GM23338 (cell line): ENCODE measurements at regions not wholly inside any gene's neighbourhood (a gene's known extent, or its start where the extent isn't known, plus 50 kb on each side); places are given as distances from the start of the nearest gene placed in this dataset.

Experiments
- ATAC-seq: fragments of 200-7000 bp; cut with Tn5 transposase; 3 replicates; pipeline ENCODE4 v1.9.1; 2020
- DNase-seq: peaks from one replicate; pipeline ENCODE4 v3.0.0-alpha.2; 2015; ENCODE audit warnings: low spot score
- H2AFZ ChIP-seq: fragments of 200-600 bp; sonication (generic); 2 replicates; pipeline ENCODE4 v1.8.0; 2016; ENCODE audit warnings: antibody characterized with exemption, mild to moderate bottlenecking, moderate library complexity
- H3F3A ChIP-seq: fragments of 200-600 bp; sonication (generic); replicated peaks from 2 replicates; pipeline ENCODE4 v1.8.0; 2017; ENCODE audit warnings: antibody characterized with exemption, mixed run types, low read depth
- H3K27ac ChIP-seq: fragments of 200-600 bp; sonication (generic); 2 replicates; pipeline ENCODE4 v1.6.1; 2016; ENCODE audit warnings: low read depth
- H3K27me3 ChIP-seq: fragments of 200-600 bp; sonication (generic); 2 replicates; pipeline ENCODE4 v1.8.0; 2016; ENCODE audit warnings: mild to moderate bottlenecking, mixed run types, moderate library complexity; ENCODE audit not compliant: insufficient read depth
- H3K36me3 ChIP-seq: fragments of 200-600 bp; sonication (generic); 2 replicates; pipeline ENCODE4 v1.8.0; 2016; ENCODE audit warnings: mild to moderate bottlenecking; ENCODE audit not compliant: insufficient read depth
- H3K4me1 ChIP-seq: fragments of 200-600 bp; sonication (generic); 2 replicates; pipeline ENCODE4 v1.8.0; 2016; ENCODE audit warnings: mild to moderate bottlenecking, moderate library complexity; ENCODE audit not compliant: insufficient read depth
- H3K4me2 ChIP-seq: fragments of 200-600 bp; sonication (generic); 2 replicates; pipeline ENCODE4 v1.7.1; 2017; ENCODE audit warnings: mixed run types
- H3K4me3 ChIP-seq: fragments of 200-600 bp; sonication (generic); 2 replicates; pipeline ENCODE4 v1.6.1; 2016; ENCODE audit warnings: mixed run types
- H3K79me2 ChIP-seq: fragments of 200-600 bp; sonication (generic); replicated peaks from 2 replicates; pipeline ENCODE4 v1.8.0; 2017; ENCODE audit warnings: mild to moderate bottlenecking; ENCODE audit not compliant: insufficient read depth
- H3K9me2 ChIP-seq: fragments of 200-600 bp; sonication (generic); 2 replicates; pipeline ENCODE4 v1.8.0; 2017; ENCODE audit not compliant: insufficient read depth
- H4K20me1 ChIP-seq: fragments of 200-600 bp; sonication (generic); replicated peaks from 2 replicates; pipeline ENCODE4 v1.8.0; 2017; ENCODE audit warnings: mild to moderate bottlenecking; ENCODE audit not compliant: insufficient read depth
- H3K27ac Mint-ChIP-seq: 2 replicates; pipeline ENCODE4 v1.8.0; 2020; ENCODE audit warnings: inconsistent platforms, mild to moderate bottlenecking, moderate library complexity, mixed read lengths
- H3K27me3 Mint-ChIP-seq: 3 replicates; pipeline ENCODE4 v1.8.0; 2022; ENCODE audit warnings: low read depth, mild to moderate bottlenecking, moderate library complexity, mixed read lengths, inconsistent platforms; ENCODE audit not compliant: insufficient read depth, poor library complexity
- H3K36me3 Mint-ChIP-seq: 3 replicates; pipeline ENCODE4 v1.8.0; 2021; ENCODE audit warnings: low read depth, mild to moderate bottlenecking, inconsistent platforms, moderate library complexity, mixed read lengths
- H3K4me1 Mint-ChIP-seq: 3 replicates; pipeline ENCODE4 v1.8.0; 2020; ENCODE audit warnings: mild to moderate bottlenecking, inconsistent platforms, mixed read lengths
- H3K4me3 Mint-ChIP-seq: 3 replicates; pipeline ENCODE4 v1.8.0; 2021; ENCODE audit warnings: moderate library complexity, mild to moderate bottlenecking, inconsistent platforms, mixed read lengths
- H3K9me3 Mint-ChIP-seq: 3 replicates; pipeline ENCODE4 v1.8.0; 2020; ENCODE audit warnings: moderate library complexity, mild to moderate bottlenecking, inconsistent platforms, mixed read lengths
- CREB1 ChIP-seq: fragments of 250-450 bp; sonication (Bioruptor Pico); IDR thresholded peaks from 2 replicates; pipeline ENCODE4 v1.5.0; 2020; ENCODE audit warnings: low read depth, mild to moderate bottlenecking, moderate library complexity
- CTCF ChIP-seq, 2 experiments: fragments of 200-600 bp in 1 of 2; sonication (generic) in 1 of 2; conservative IDR thresholded peaks; 2 replicates each; pipeline versions ENCODE4 v1.5.1 to v1.6.1; 2016 to 2017; ENCODE audit warnings: antibody characterized with exemption in 2 of 2, low read depth in 2 of 2, mild to moderate bottlenecking in 2 of 2, moderate library complexity in 1 of 2
- EZH2 ChIP-seq: fragments of 200-600 bp; sonication (generic); IDR thresholded peaks from one replicate; pipeline ENCODE4 v1.8.0; 2017; ENCODE audit warnings: antibody characterized with exemption, mild to moderate bottlenecking, low read depth; ENCODE audit not compliant: unreplicated experiment
- NANOG ChIP-seq: IDR thresholded peaks from 2 replicates; pipeline ENCODE4 v1.6.1; 2016; ENCODE audit warnings: antibody characterized with exemption, borderline replicate concordance
- POLR2AphosphoS5 ChIP-seq: IDR thresholded peaks from 2 replicates; pipeline ENCODE4 v1.6.1; 2016; ENCODE audit warnings: antibody characterized with exemption, low read depth
- REST ChIP-seq: IDR thresholded peaks from one replicate; pipeline ENCODE4 v1.6.1; 2018; ENCODE audit warnings: antibody characterized with exemption; ENCODE audit not compliant: unreplicated experiment
- STAT1 ChIP-seq: IDR thresholded peaks from one replicate; pipeline ENCODE4 v1.6.1; 2016; ENCODE audit warnings: antibody characterized with exemption; ENCODE audit not compliant: unreplicated experiment
- ZNF114 ChIP-seq: fragments of 250-450 bp; sonication (Bioruptor Pico); IDR thresholded peaks from 2 replicates; pipeline ENCODE4 v1.5.0; 2020; ENCODE audit warnings: mild to moderate bottlenecking, moderate library complexity
- ZNF331 ChIP-seq: fragments of 250-450 bp; sonication (Bioruptor Pico); IDR thresholded peaks from 2 replicates; pipeline ENCODE4 v1.5.0; 2020; ENCODE audit warnings: low read depth, mild to moderate bottlenecking, moderate library complexity

- ATAC-seq = peak; percentile 80
- peak; percentile 53 to 95 for TF ChIP-seq CTCF (conservative IDR thresholded peaks at IDR 0.05; ENCODE audit: low read depth in 2 of 2)
- TF ChIP-seq CREB1 = no peak
- TF ChIP-seq REST = peak; percentile 44
- TF ChIP-seq POLR2AphosphoS5 = no peak
- TF ChIP-seq ZNF331 (CRISPR knock-in tag) = no peak
- TF ChIP-seq EZH2 = peak; percentile 60
- no peak for TF ChIP-seq STAT1
- DNase-seq = peak; percentile 90
- peak overlapping the region; percentile 75 for H3K4me3 Mint-ChIP-seq
- Histone ChIP-seq H3K36me3 (no peaks in the 10 kb centered on the region), H4K20me1 (no peaks in the 10 kb centered on the region; the same call in 1 of the 2 replicates), H3K4me3 (peak overlapping the region; percentile 87), H3K4me1 (peaks cover 13% of the 10 kb centered on the region), H3K27ac (no peak overlapping the region), H2AFZ (peak overlapping the region; percentile 99), H3F3A (no peaks in the 10 kb centered on the region), H3K9me2 (no peaks in the 10 kb centered on the region), H3K4me2 (peak overlapping the region; percentile 95), H3K79me2 (no peaks in the 10 kb centered on the region), H3K27me3 (peaks cover 43% of the 10 kb centered on the region)
- no peaks in the 10 kb centered on the region for H3K9me3 Mint-ChIP-seq
- no peaks in the 10 kb centered on the region; the same call in 2 of the 3 replicates for H3K36me3 Mint-ChIP-seq
- peaks cover 11% of the 10 kb centered on the region for H3K4me1 Mint-ChIP-seq
- no peak overlapping the region for H3K27ac Mint-ChIP-seq
- peaks cover 46% of the 10 kb centered on the region for H3K27me3 Mint-ChIP-seq
These were observed 134.7 kb downstream of the TPRA1 start for GRCh38 chr3:127455541-127456450.

DNA sequence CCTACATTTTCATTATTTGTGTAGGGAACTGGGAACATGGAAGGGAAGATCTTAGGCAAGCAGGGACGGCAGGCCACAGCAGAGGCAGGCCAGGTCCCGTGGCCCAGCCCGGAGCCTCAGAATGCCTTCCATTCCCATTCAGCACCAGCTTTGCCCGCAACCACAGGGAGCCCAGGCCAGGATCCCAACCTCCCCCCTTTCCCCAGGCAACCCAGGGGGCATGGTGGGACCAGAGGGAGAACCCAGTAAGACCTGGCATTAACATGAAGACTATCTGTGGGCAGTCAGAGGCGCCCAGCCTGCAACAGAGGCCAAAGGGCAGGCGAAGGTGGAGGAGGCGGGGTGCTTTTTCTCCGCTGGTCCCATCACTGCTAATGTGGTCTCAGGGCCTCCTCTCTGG, 135.6 kb downstream of the TPRA1 start:
- no peaks in the 10 kb centered on the region for H3K9me2 ChIP-seq
- no peaks in the 10 kb centered on the region; the same call in 1 of the 2 replicates for H4K20me1 ChIP-seq
- ATAC-seq (no peak), DNase-seq (no peak)
- Mint-ChIP-seq H3K4me1 (peaks cover 11% of the 10 kb centered on the region), H3K27me3 (peaks cover 46% of the 10 kb centered on the region), H3K27ac (no peak overlapping the region), H3K9me3 (no peaks in the 10 kb centered on the region), H3K36me3 (no peaks in the 10 kb centered on the region; the same call in 2 of the 3 replicates), H3K4me3 (peak overlapping the region; percentile 51)
- peaks cover 13% of the 10 kb centered on the region for H3K4me1 ChIP-seq
- no peaks in the 10 kb centered on the region for H3K36me3 ChIP-seq
- peak overlapping the region; percentile 99 for H2AFZ ChIP-seq
- peak overlapping the region; percentile 83 for H3K4me2 ChIP-seq
- H3K27me3 ChIP-seq = peaks cover 43% of the 10 kb centered on the region
- peak overlapping the region; percentile 87 for H3K4me3 ChIP-seq
- H3K79me2 ChIP-seq = no peaks in the 10 kb centered on the region
- H3F3A ChIP-seq = no peaks in the 10 kb centered on the region
- no peak overlapping the region for H3K27ac ChIP-seq
- TF ChIP-seq ZNF114 (CRISPR knock-in tag) (no peak), REST (no peak), NANOG (no peak)
